ENCODE measurements at regions not wholly inside any gene's neighbourhood (a gene's known extent, or its start where the extent isn't known, plus 50 kb on each side); places are given as distances from the start of the nearest gene placed in this dataset.
A peak's percentile ranks its signal among the peaks of the same experiment; 100 is the strongest.
"Not testable (repeated sequence)": the region's sequence is repeated elsewhere in the genome, so short reads cannot be mapped to it uniquely, and the experiment has no call there.

- Mint-ChIP-seq H3K4me1 (ENCODE audit: low read depth) (no peaks in the 10 kb centered on the region), H3K27ac (no peak overlapping the region), H3K27me3 (ENCODE audit: low read depth) (peaks cover 13% of the 10 kb centered on the region), H3K36me3 (ENCODE audit: insufficient read depth in 2 of 2) (no peaks in the 10 kb centered on the region), H3K4me3 (no peak overlapping the region), H3K9me3 (no peaks in the 10 kb centered on the region)
- ATAC-seq (replicated peaks in 1 of 2) (no peak), DNase-seq (no peak)
These were observed 76.3 kb upstream of the EPHB3 start for GRCh38 chr3:184485241-184485640.

GRCh38 chr3:184485906-184486305 is 75.7 kb upstream of the EPHB3 start:
- Mint-ChIP-seq H3K4me1 (ENCODE audit: low read depth) (no peaks in the 10 kb centered on the region), H3K36me3 (ENCODE audit: insufficient read depth in 2 of 2) (no peaks in the 10 kb centered on the region), H3K27me3 (ENCODE audit: low read depth) (peaks cover 13% of the 10 kb centered on the region), H3K9me3 (no peaks in the 10 kb centered on the region), H3K27ac (no peak overlapping the region), H3K4me3 (no peak overlapping the region)
- no peak for ATAC-seq (replicated peaks in 1 of 2)
- no peak for DNase-seq

GRCh38 chr3:184486614-184487013 is 75.0 kb upstream of the EPHB3 start:
- ATAC-seq (replicated peaks in 1 of 2) (no peak), DNase-seq (no peak)
- no peak overlapping the region for H3K4me3 Mint-ChIP-seq
- no peaks in the 10 kb centered on the region for H3K36me3 Mint-ChIP-seq (ENCODE audit: insufficient read depth in 2 of 2)
- H3K9me3 Mint-ChIP-seq, result no peaks in the 10 kb centered on the region
- no peaks in the 10 kb centered on the region for H3K4me1 Mint-ChIP-seq (ENCODE audit: low read depth)
- no peak overlapping the region for H3K27ac Mint-ChIP-seq
- H3K27me3 Mint-ChIP-seq (ENCODE audit: low read depth), result peaks cover 13% of the 10 kb centered on the region

GRCh38 chr3:184488577-184488976 is 73.0 kb upstream of the EPHB3 start:
- Mint-ChIP-seq H3K9me3 (no peaks in the 10 kb centered on the region), H3K36me3 (ENCODE audit: insufficient read depth in 2 of 2) (peaks cover 0 to 2% of the 10 kb centered on the region in 2 donors), H3K27ac (no peak overlapping the region), H3K4me1 (ENCODE audit: low read depth) (peaks cover 7% of the 10 kb centered on the region), H3K27me3 (ENCODE audit: low read depth) (peaks cover 26% of the 10 kb centered on the region), H3K4me3 (no peak overlapping the region)
- ATAC-seq (replicated peaks in 1 of 2), result no peak
- DNase-seq, result no peak

GRCh38 chr3:184489268-184489841 is 72.2 kb upstream of the EPHB3 start:
- DNase-seq (no peak), ATAC-seq (replicated peaks in 1 of 2) (no peak)
- Mint-ChIP-seq H3K36me3 (ENCODE audit: insufficient read depth in 2 of 2) (peaks cover 0 to 2% of the 10 kb centered on the region in 2 donors), H3K27me3 (ENCODE audit: low read depth) (peaks cover 34% of the 10 kb centered on the region), H3K27ac (no peak overlapping the region), H3K4me1 (ENCODE audit: low read depth) (peaks cover 7% of the 10 kb centered on the region), H3K4me3 (no peak overlapping the region), H3K9me3 (no peaks in the 10 kb centered on the region)

- Mint-ChIP-seq H3K36me3 (ENCODE audit: insufficient read depth in 2 of 2) (peaks cover 0 to 2% of the 10 kb centered on the region in 2 donors), H3K4me1 (ENCODE audit: low read depth) (peaks cover 7% of the 10 kb centered on the region), H3K27ac (no peak overlapping the region), H3K27me3 (ENCODE audit: low read depth) (peaks cover 37% of the 10 kb centered on the region), H3K9me3 (no peaks in the 10 kb centered on the region), H3K4me3 (no peak overlapping the region)
- DNase-seq (no peak), ATAC-seq (replicated peaks in 1 of 2) (no peak)
These were observed 70.5 kb upstream of the EPHB3 start for GRCh38 chr3:184491011-184491576.

- ATAC-seq (replicated peaks in 1 of 2) (peak in 1 of 2 donors; percentile 51), DNase-seq (no peak)
- Mint-ChIP-seq H3K4me3 (peak overlapping the region; percentile 51 to 90), H3K36me3 (ENCODE audit: insufficient read depth in 2 of 2) (peaks cover 0 to 2% of the 10 kb centered on the region in 2 donors), H3K9me3 (no peaks in the 10 kb centered on the region), H3K4me1 (ENCODE audit: low read depth) (peaks cover 7% of the 10 kb centered on the region), H3K27ac (no peak overlapping the region), H3K27me3 (ENCODE audit: low read depth) (peaks cover 36% of the 10 kb centered on the region)
These were observed 69.5 kb upstream of the EPHB3 start for GRCh38 chr3:184491867-184492615.

GRCh38 chr3:184496933-184497332 is 64.7 kb upstream of the EPHB3 start:
- peaks cover 0 to 2% of the 10 kb centered on the region in 2 donors for H3K36me3 Mint-ChIP-seq (ENCODE audit: insufficient read depth in 2 of 2)
- ATAC-seq (replicated peaks in 1 of 2) (no peak), DNase-seq (no peak)
- H3K9me3 Mint-ChIP-seq, result no peaks in the 10 kb centered on the region
- peaks cover 29% of the 10 kb centered on the region for H3K27me3 Mint-ChIP-seq (ENCODE audit: low read depth)
- no peak overlapping the region for H3K27ac Mint-ChIP-seq
- H3K4me1 Mint-ChIP-seq (ENCODE audit: low read depth), result peaks cover 7% of the 10 kb centered on the region
- no peak overlapping the region for H3K4me3 Mint-ChIP-seq

GRCh38 chr3:184497804-184498203 is 63.8 kb upstream of the EPHB3 start:
- H3K36me3 Mint-ChIP-seq (ENCODE audit: insufficient read depth in 2 of 2), result peaks cover 0 to 3% of the 10 kb centered on the region in 2 donors
- ATAC-seq (replicated peaks in 1 of 2) (no peak), DNase-seq (no peak)
- no peak overlapping the region for H3K4me3 Mint-ChIP-seq
- peaks cover 30% of the 10 kb centered on the region for H3K27me3 Mint-ChIP-seq (ENCODE audit: low read depth)
- no peaks in the 10 kb centered on the region for H3K9me3 Mint-ChIP-seq
- H3K27ac Mint-ChIP-seq, result no peak overlapping the region
- no peaks in the 10 kb centered on the region for H3K4me1 Mint-ChIP-seq (ENCODE audit: low read depth)

- peaks cover 0 to 3% of the 10 kb centered on the region in 2 donors for H3K36me3 Mint-ChIP-seq (ENCODE audit: insufficient read depth in 2 of 2)
- no peak overlapping the region for H3K27ac Mint-ChIP-seq
- H3K4me3 Mint-ChIP-seq, result no peak overlapping the region
- H3K4me1 Mint-ChIP-seq (ENCODE audit: low read depth), result no peaks in the 10 kb centered on the region
- peaks cover 18% of the 10 kb centered on the region for H3K27me3 Mint-ChIP-seq (ENCODE audit: low read depth)
- ATAC-seq (replicated peaks in 1 of 2) (no peak), DNase-seq (no peak)
- no peaks in the 10 kb centered on the region for H3K9me3 Mint-ChIP-seq
These were observed 62.5 kb upstream of the EPHB3 start for GRCh38 chr3:184498986-184499606.

- H3K27me3 Mint-ChIP-seq (ENCODE audit: low read depth), result peaks cover 20% of the 10 kb centered on the region
These were observed 61.2 kb upstream of the EPHB3 start for GRCh38 chr3:184500344-184500923.

GRCh38 chr3:184502123-184502667 is 59.4 kb upstream of the EPHB3 start:
- ATAC-seq (replicated peaks in 1 of 2) (no peak), DNase-seq (no peak)
- Mint-ChIP-seq H3K4me1 (ENCODE audit: low read depth) (no peaks in the 10 kb centered on the region), H3K27ac (no peak overlapping the region), H3K27me3 (ENCODE audit: low read depth) (peaks cover 27% of the 10 kb centered on the region), H3K9me3 (no peaks in the 10 kb centered on the region), H3K4me3 (no peak overlapping the region), H3K36me3 (ENCODE audit: insufficient read depth in 2 of 2) (peaks cover 0 to 3% of the 10 kb centered on the region in 2 donors)

More at GRCh38 chr3:184500344-184500923, 61.2 kb upstream of the EPHB3 start:
- Mint-ChIP-seq H3K36me3 (ENCODE audit: insufficient read depth in 2 of 2) (peaks cover 0 to 3% of the 10 kb centered on the region in 2 donors), H3K27ac (no peak overlapping the region), H3K9me3 (no peaks in the 10 kb centered on the region), H3K4me1 (ENCODE audit: low read depth) (no peaks in the 10 kb centered on the region), H3K4me3 (no peak overlapping the region)
- DNase-seq, result no peak
- ATAC-seq (replicated peaks in 1 of 2), result no peak

- not testable (repeated sequence) for DNase-seq; H3K4me1 Mint-ChIP-seq (ENCODE audit: low read depth); H3K4me3 Mint-ChIP-seq
These were observed 58.7 kb upstream of the EPHB3 start for GRCh38 chr3:184502841-184503240.

More at GRCh38 chr3:184502841-184503240, 58.7 kb upstream of the EPHB3 start:
- not testable (repeated sequence) for H3K36me3 Mint-ChIP-seq (ENCODE audit: insufficient read depth in 2 of 2); ATAC-seq (replicated peaks in 1 of 2); H3K9me3 Mint-ChIP-seq; H3K27ac Mint-ChIP-seq
- peaks cover 27% of the 10 kb centered on the region for H3K27me3 Mint-ChIP-seq (ENCODE audit: low read depth)
